ENCODE measurements at regions not wholly inside any gene's neighbourhood (a gene's known extent, or its start where the extent isn't known, plus 50 kb on each side); places are given as distances from the start of the nearest gene placed in this dataset.

GRCh38 chr1:47629201-47629600, 191.4 kb downstream of the FOXD2 start:
- no peak for TF ChIP-seq POLR2AphosphoS5 (IDR thresholded peaks at IDR 0.05)
- no peak for TF ChIP-seq CTCF (IDR thresholded peaks at IDR 0.05)
- no peak for TF ChIP-seq POLR2A (IDR thresholded peaks at IDR 0.05)

Data from gastroesophageal sphincter (tissue), 3 donors.